Urinary bladder (tissue), 3 donors: ENCODE measurements at regions not wholly inside any gene's neighbourhood (a gene's known extent, or its start where the extent isn't known, plus 50 kb on each side); places are given as distances from the start of the nearest gene placed in this dataset.

ENCODE experiments used
- DNase-seq: peaks from one replicate; pipeline ENCODE4 v3.0.0-alpha.2; 2015; ENCODE audit errors: extremely low spot score
- H3K27ac ChIP-seq: one replicate; pipeline ENCODE4 v1.5.1; 2013; ENCODE audit warnings: low read depth, mild to moderate bottlenecking, moderate library complexity
- H3K36me3 ChIP-seq: one replicate; pipeline ENCODE4 v1.6.1; 2013; ENCODE audit warnings: mild to moderate bottlenecking, moderate library complexity; ENCODE audit not compliant: insufficient read depth
- H3K4me1 ChIP-seq: one replicate; pipeline ENCODE4 v1.6.1; 2013; ENCODE audit warnings: mild to moderate bottlenecking, moderate library complexity; ENCODE audit not compliant: insufficient read depth
- H3K4me3 ChIP-seq: one replicate; pipeline ENCODE4 v1.5.1; 2013; ENCODE audit warnings: low read depth, low read length
- WGBS: extraction: QIAGEN DNeasy Blood & Tissue Kit; methylation state at CpG from one replicate; pipeline ENCODE4 v1.1.7; 2013; 5-methylcytosine and 5-hydroxymethylcytosine counted together
- donor health status: healthy with polysubstance abuse.
- donor health status: healthy.

- Histone ChIP-seq H3K4me3 (no peak overlapping the region), H3K36me3 (no peaks in the 10 kb centered on the region), H3K27ac (no peak overlapping the region), H3K4me1 (no peaks in the 10 kb centered on the region)
- 76% methylated on average over 5 of the region's 5 CpGs for WGBS
- DNase-seq = no peak
These were observed 319.0 kb upstream of the CXCR4 start for GRCh38 chr2:136436936-136437335.

- DNase-seq = no peak
- Histone ChIP-seq H3K4me1 (no peaks in the 10 kb centered on the region), H3K27ac (no peak overlapping the region), H3K4me3 (no peak overlapping the region), H3K36me3 (no peaks in the 10 kb centered on the region)
- 63% methylated on average over 5 of the region's 5 CpGs for WGBS
These were observed 316.3 kb upstream of the CXCR4 start for GRCh38 chr2:136434251-136434715.

- Histone ChIP-seq H3K4me3 (no peak overlapping the region), H3K27ac (no peak overlapping the region), H3K4me1 (no peaks in the 10 kb centered on the region), H3K36me3 (no peaks in the 10 kb centered on the region)
- 87% methylated on average over 3 of the region's 3 CpGs for WGBS
- no peak for DNase-seq
These were observed 315.3 kb upstream of the CXCR4 start for GRCh38 chr2:136433261-136433660.

GRCh38 chr2:136424112-136424511 lies 306.2 kb upstream of the CXCR4 start:
- H3K27ac ChIP-seq = no peak overlapping the region
- H3K36me3 ChIP-seq = no peaks in the 10 kb centered on the region
- no peak for DNase-seq
- WGBS = 64% methylated on average over 7 of the region's 7 CpGs
- no peaks in the 10 kb centered on the region for H3K4me1 ChIP-seq
- H3K4me3 ChIP-seq = no peak overlapping the region

- 2% methylated on average over 27 of the region's 27 CpGs for WGBS
- Histone ChIP-seq H3K4me3 (peak overlapping the region; percentile 28), H3K4me1 (no peaks in the 10 kb centered on the region), H3K27ac (no peak overlapping the region), H3K36me3 (no peaks in the 10 kb centered on the region)
- DNase-seq = no peak
These were observed 305.6 kb upstream of the CXCR4 start for GRCh38 chr2:136423516-136423996.

- Histone ChIP-seq H3K36me3 (no peaks in the 10 kb centered on the region), H3K4me1 (no peaks in the 10 kb centered on the region), H3K27ac (no peak overlapping the region), H3K4me3 (no peak overlapping the region)
- DNase-seq = no peak
- 67% methylated on average over 2 of the region's 2 CpGs for WGBS
These were observed 304.6 kb upstream of the CXCR4 start for GRCh38 chr2:136422512-136422911.

- H3K27ac ChIP-seq = no peak overlapping the region
- no peak overlapping the region for H3K4me3 ChIP-seq
- no peak for DNase-seq
- no peaks in the 10 kb centered on the region for H3K4me1 ChIP-seq
- H3K36me3 ChIP-seq = no peaks in the 10 kb centered on the region
- 72% methylated on average over 6 of the region's 6 CpGs for WGBS
These were observed 302.4 kb upstream of the CXCR4 start for GRCh38 chr2:136420346-136420745.

- no peak overlapping the region for H3K4me3 ChIP-seq
- no peaks in the 10 kb centered on the region for H3K36me3 ChIP-seq
- no peaks in the 10 kb centered on the region for H3K4me1 ChIP-seq
- DNase-seq = no peak
- H3K27ac ChIP-seq = no peak overlapping the region
- 84% methylated on average over 1 of the region's 1 CpG for WGBS
These were observed 294.0 kb upstream of the CXCR4 start for GRCh38 chr2:136411946-136412345.

- no peak overlapping the region for H3K27ac ChIP-seq
- no peak for DNase-seq
- H3K4me3 ChIP-seq = no peak overlapping the region
- H3K4me1 ChIP-seq = no peaks in the 10 kb centered on the region
- no peaks in the 10 kb centered on the region for H3K36me3 ChIP-seq
- 90% methylated on average over 6 of the region's 6 CpGs for WGBS
These were observed 292.7 kb upstream of the CXCR4 start for GRCh38 chr2:136410673-136411072.

GRCh38 chr2:136408795-136409194 lies 290.8 kb upstream of the CXCR4 start:
- Histone ChIP-seq H3K4me3 (no peak overlapping the region), H3K36me3 (no peaks in the 10 kb centered on the region), H3K27ac (no peak overlapping the region), H3K4me1 (no peaks in the 10 kb centered on the region)
- 87% methylated on average over 3 of the region's 3 CpGs for WGBS
- DNase-seq = no peak

- 77% methylated on average over 8 of the region's 8 CpGs for WGBS
- no peak for DNase-seq
- no peaks in the 10 kb centered on the region for H3K4me1 ChIP-seq
- no peak overlapping the region for H3K27ac ChIP-seq
- no peaks in the 10 kb centered on the region for H3K36me3 ChIP-seq
- H3K4me3 ChIP-seq = no peak overlapping the region
These were observed 290.0 kb upstream of the CXCR4 start for GRCh38 chr2:136407952-136408318.

- no peak for DNase-seq
- H3K27ac ChIP-seq = no peak overlapping the region
- H3K4me3 ChIP-seq = no peak overlapping the region
- H3K4me1 ChIP-seq = no peaks in the 10 kb centered on the region
- WGBS = 67% methylated on average over 8 of the region's 8 CpGs
- H3K36me3 ChIP-seq = no peaks in the 10 kb centered on the region
These were observed 289.4 kb upstream of the CXCR4 start for GRCh38 chr2:136407117-136407951.

- H3K4me1 ChIP-seq = no peaks in the 10 kb centered on the region
- H3K27ac ChIP-seq = no peak overlapping the region
- DNase-seq = no peak
- no peaks in the 10 kb centered on the region for H3K36me3 ChIP-seq
- H3K4me3 ChIP-seq = no peak overlapping the region
- 87% methylated on average over 4 of the region's 4 CpGs for WGBS
These were observed 287.0 kb upstream of the CXCR4 start for GRCh38 chr2:136404925-136405324.

GRCh38 chr2:136404176-136404575 lies 286.2 kb upstream of the CXCR4 start:
- Histone ChIP-seq H3K4me3 (no peak overlapping the region), H3K4me1 (no peaks in the 10 kb centered on the region)
- DNase-seq = no peak

More at GRCh38 chr2:136404176-136404575, 286.2 kb upstream of the CXCR4 start:
- Histone ChIP-seq H3K36me3 (no peaks in the 10 kb centered on the region), H3K27ac (no peak overlapping the region)
